ENCODE measurements at regions not wholly inside any gene's neighbourhood (a gene's known extent, or its start where the extent isn't known, plus 50 kb on each side); places are given as distances from the start of the nearest gene placed in this dataset.
"Not testable (repeated sequence)": the region's sequence is repeated elsewhere in the genome, so short reads cannot be mapped to it uniquely, and the experiment has no call there.

- not testable (repeated sequence) for TF ChIP-seq CTCF, POLR2A (IDR thresholded peaks at IDR 0.05)
Measured at GRCh38 chr1:98811-99210, 352.7 kb downstream of the OR4F29 start.

Measured in upper lobe of left lung (tissue), 4 donors.